Stimulated activated naive CD4-positive, alpha-beta T cell treated with Interleukin-2 at 50 U/mL for 16 hours (primary cell): ENCODE measurements at regions not wholly inside any gene's neighbourhood (a gene's known extent, or its start where the extent isn't known, plus 50 kb on each side); places are given as distances from the start of the nearest gene placed in this dataset.

Source experiments
- DNase-seq: peaks from one replicate; lab custom pipeline; 2025; lab: John Stamatoyannopoulos, UW

DNA sequence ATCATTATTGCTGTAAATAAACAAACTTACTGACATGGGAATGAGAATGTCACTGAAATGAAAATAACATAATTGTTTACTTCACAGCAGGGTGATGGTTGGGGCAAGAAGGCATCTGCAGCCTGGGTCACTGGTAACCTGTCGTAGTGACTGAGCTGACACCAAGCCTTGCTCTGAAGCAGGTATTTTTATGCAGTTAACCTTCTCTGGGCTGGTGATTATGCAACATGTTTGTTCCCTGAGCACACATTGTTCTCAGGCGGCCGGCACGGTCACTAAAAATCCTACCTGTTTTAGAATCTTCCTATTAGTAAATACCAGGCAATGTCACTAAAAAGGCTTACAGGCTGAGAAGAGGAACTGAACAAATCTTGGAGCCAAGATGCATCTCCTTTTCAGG, 157.7 kb upstream of the NR3C1 start:
- no peak for DNase-seq

DNA sequence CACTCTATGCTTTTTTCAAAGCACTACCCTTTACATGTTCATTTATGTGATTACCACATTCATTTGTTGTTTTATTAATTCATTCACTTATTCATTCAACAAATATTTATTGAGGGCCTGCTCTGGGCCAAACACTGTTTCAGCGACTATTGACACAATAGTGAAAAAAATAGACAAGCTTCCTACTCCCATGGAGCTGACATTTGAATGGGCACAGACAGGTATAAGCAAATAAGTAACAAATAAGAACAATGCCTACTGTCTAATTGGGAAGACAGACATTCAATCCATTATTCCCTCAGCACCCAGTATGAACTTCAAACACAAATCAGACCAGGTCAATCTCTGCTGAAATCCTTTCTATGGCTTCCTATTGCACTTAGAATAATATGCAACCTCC, 156.9 kb upstream of the NR3C1 start:
- DNase-seq, result no peak

GRCh38 chr5:143559586-143560109, 156.2 kb upstream of the NR3C1 start:
- no peak for DNase-seq

DNA sequence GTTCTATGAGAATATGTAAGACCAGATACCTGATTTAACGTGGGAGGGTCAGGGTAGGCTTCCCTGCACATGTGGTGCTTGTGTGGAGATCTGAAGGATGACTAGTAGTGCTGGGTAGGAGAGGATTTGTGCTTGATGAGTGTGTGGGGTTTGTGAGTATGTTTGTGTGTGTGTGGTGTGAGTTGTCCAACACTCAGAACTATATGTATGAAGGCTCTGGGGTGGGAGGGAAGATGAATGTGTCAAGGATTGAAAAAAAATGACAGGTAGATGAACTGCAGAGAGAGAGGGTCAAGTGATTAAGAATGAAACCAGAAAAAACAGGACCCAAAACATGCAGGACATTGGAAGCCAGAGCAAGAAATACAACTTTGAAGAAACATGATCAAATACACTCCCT, 154.6 kb upstream of the NR3C1 start:
- no peak for DNase-seq

DNA sequence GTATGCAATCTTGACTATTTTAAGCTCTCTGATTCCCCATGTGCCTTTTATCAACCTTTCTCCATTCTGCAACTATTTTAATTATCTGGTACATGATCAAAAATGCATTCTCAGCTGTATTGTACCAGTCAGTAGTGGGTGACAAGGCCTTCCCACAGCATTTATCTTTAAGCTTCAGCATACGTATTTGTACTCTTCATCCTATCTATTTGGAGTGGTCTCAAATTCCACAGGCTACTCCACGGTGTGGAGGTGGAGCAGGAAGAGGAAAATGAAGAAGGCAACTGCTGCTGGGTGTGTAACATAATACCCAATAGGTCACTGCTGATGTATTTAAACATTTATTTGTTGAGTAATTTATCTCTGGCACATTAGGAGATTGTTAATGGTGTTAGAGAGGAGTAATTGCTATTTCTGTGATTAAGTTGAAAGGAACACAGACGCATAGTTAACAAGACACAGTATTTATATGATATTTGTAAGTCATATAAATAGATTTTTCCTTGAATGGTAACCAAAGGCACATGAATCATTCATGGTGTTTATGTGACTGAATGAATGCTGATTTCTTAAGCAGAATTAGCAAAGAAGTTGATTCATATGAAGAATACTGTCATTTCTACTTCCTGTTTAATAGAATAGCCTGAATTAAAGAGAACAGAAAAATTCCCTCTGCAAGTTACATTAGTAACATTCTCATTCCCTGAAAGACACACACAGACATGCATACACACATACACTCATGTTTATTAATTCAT, 153.8 kb upstream of the NR3C1 start:
- no peak for DNase-seq

DNA sequence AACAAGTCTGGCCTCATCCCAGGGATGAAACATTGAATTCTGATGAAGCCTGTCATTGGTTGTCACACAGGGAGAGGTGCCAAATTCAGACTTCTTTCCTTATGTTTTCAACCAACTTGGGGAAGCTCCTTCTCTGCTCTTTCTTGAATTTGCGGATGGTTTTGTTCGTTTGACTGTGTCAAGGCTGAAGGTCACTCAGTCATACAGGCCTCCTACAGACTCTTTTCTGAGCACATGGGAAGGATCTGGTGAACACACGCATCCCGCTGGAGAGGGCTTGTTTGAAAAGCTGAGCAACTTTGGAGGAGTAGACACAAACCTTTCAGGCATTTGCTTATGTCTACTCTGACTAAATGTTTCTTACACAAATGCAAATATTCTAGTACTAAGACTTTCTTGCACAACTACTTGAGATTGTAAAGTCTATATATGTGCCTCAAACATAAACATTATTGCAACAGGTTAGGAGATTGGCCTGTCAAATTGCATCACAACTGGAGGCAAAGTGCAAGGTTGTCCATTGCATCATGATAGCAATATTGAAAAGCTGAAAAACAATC, 151.5 kb upstream of the NR3C1 start:
- no peak for DNase-seq

GRCh38 chr5:143554187-143554717, 150.8 kb upstream of the NR3C1 start:
- no peak for DNase-seq

DNA sequence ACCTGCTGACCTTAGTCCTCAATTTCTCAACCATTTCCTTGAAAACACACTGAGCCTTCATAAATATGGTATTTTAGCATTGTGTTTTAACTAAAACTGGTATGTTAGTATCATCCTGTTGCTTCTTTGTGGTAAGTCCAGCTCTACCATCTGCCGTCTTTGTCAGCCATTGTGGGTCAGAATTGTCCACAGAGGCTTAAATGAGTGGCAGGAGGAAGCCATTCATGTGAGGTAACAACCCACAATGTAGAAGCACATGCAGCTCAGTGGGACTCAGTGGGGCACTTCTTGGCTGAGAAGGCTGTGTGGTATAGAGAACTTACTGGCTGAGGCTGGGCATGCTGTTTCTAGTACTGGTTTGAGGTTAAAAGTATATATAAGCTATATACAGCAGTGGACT, 149.2 kb upstream of the NR3C1 start:
- no peak for DNase-seq

- no peak for DNase-seq
Observed at GRCh38 chr5:143551820-143552251, 148.3 kb upstream of the NR3C1 start.

- no peak for DNase-seq
Observed at GRCh38 chr5:143550986-143551630, 147.6 kb upstream of the NR3C1 start.

GRCh38 chr5:143547342-143547741, 143.9 kb upstream of the NR3C1 start:
- DNase-seq, result no peak

GRCh38 chr5:143546394-143546793, 142.9 kb upstream of the NR3C1 start:
- no peak for DNase-seq

DNA sequence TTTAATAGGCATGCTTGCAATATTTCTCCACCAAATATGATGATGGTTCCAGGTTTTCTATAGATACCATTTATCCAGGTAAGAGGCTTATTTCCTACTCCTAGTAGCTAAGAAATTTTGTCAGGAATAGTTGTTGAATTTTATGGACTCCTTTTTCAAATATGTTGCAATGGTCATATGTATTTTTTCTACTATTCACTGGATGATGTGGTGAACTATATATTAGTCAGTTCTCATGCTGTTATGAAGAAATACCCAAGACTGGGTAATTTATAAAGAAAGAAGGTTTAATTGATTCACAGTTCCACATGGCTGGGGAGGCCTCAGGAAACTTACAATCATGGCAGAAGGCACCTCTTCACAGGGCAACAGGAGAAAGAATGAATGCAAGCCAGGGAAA, 141.1 kb upstream of the NR3C1 start:
- DNase-seq, result no peak

DNA sequence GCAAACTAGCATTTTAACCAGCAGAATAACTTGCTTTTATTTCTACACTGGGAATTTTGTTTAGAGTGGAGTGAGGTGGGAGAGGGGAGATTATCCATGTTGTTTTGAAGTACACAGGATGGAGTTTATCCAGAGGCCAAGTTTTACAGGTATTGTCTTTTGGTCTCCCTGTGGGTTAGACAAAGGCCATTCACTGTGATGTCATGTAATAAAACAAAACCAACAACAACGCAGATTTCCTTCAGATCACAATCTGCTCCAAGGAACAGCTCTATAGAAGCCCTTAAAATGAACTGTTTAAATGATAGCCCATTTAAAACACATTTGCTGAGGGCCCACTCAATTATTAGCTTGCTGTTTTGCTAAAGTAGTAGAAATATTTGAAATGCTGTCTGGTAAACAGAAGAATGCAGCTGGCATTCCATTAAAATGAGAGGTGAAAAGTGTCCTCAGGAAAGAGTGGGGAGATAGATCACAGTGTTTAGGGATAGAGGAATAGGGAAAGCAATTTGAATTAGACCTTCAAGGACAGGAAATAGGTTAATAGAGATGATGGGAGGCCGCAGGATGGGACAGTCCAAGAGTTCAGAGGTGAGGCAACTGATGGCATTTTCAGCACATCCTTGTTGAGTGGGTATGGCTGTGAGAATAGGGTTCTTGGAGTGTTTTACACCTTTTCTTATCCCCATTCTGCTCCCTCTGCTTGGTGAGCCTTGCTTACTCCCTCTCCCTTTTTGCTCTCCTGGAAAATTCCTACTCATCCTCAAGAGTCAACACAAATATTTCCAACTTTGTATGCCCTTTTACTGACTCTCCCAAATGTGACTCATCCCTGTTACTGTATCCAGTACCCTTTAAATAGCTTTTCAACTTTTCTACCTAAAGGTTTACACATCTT, 140.1 kb upstream of the NR3C1 start:
- DNase-seq, result no peak

GRCh38 chr5:143542798-143543144, 139.3 kb upstream of the NR3C1 start:
- no peak for DNase-seq

- DNase-seq, result no peak
Observed at GRCh38 chr5:143541943-143542797, 138.7 kb upstream of the NR3C1 start.

DNA sequence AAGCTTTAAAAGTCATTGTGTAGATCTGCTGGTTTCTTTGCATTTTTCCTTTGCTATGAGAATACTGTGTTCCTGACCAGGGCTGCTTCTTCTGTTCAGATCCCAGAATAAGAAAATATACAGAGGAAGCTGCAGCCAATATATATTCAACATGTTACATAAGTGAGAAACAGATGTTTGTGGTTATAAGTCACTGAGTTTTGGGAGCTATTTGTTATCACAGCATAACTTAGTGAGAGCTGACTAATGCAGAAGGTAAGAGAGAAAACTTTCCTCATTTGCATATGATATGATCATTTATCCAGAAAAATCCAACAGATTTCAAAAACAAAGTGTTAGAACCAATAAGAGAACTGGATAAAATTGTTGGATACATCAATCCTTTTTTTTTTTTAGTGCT, 136.3 kb upstream of the NR3C1 start:
- DNase-seq, result no peak

GRCh38 chr5:143537056-143537455, 133.6 kb upstream of the NR3C1 start:
- DNase-seq, result no peak

DNA sequence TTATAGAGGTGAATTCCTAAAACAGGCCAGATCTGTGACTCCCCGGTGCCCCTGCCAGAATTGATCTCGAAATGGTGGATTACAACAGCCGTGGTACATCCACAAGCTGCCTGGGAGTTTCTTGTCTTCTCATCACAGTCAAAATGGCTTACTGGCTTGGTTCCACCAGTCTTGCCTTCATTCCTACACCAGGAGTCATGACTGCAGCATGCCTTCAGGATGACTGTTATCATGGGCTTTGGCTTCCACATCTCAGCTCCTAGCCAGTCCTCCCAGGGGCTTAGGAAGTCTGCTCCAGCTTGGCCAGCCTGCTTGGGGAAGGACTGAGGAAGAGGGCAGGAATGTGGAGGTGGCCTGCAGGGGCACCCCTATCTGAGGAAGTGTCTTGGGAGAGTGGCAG, 132.9 kb upstream of the NR3C1 start:
- no peak for DNase-seq

DNA sequence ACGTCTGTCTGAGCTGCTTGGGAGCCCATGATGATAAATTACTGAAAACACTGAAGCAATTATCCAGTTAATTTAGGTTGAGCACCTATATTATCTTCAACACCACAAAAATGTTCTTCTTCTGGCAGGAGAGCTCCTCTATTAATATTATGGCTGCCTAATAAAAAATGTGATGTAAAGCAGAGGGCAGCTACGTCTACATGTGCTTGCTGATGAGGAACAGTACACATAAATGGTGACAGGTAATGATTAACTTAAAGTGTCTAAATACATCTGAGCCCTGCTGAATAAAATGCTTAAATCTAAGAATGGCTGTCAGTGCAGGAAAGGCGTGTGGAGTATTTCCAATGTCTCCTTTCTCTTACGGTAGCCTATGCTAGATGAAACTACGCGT, 131.3 kb upstream of the NR3C1 start:
- no peak for DNase-seq
